GM18519 (cell line): ENCODE measurements at regions not wholly inside any gene's neighbourhood (a gene's known extent, or its start where the extent isn't known, plus 50 kb on each side); places are given as distances from the start of the nearest gene placed in this dataset.

Source experiments
- ATAC-seq: cut with Tn5 transposase; IDR thresholded peaks from one replicate; pipeline ENCODE4 v1.9.1; 2021; ENCODE audit warnings: mild to moderate bottlenecking, moderate library complexity; ENCODE audit not compliant: unreplicated experiment, low FRiP score

- no peak for ATAC-seq
Observed at GRCh38 chr10:88104223-88104622, 240.8 kb downstream of the PTEN start.

GRCh38 chr10:88106366-88106765, 242.9 kb downstream of the PTEN start:
- ATAC-seq = no peak

- ATAC-seq = no peak
Observed at GRCh38 chr10:88107296-88108097, 244.1 kb downstream of the PTEN start.

GRCh38 chr10:88108115-88108610, 244.7 kb downstream of the PTEN start:
- ATAC-seq = no peak

GRCh38 chr10:88110355-88110754, 246.9 kb downstream of the PTEN start:
- ATAC-seq = no peak

GRCh38 chr10:88110822-88111221, 247.4 kb downstream of the PTEN start:
- no peak for ATAC-seq

- ATAC-seq = no peak
Observed at GRCh38 chr10:88111294-88111693, 247.9 kb downstream of the PTEN start.

- ATAC-seq = no peak
Observed at GRCh38 chr10:88113232-88113631, 249.8 kb downstream of the PTEN start.

GRCh38 chr10:88113657-88114272, 250.3 kb downstream of the PTEN start:
- ATAC-seq = no peak

GRCh38 chr10:88114368-88114767, 250.9 kb downstream of the PTEN start:
- no peak for ATAC-seq

- ATAC-seq = no peak
Observed at GRCh38 chr10:88115407-88115806, 252.0 kb downstream of the PTEN start.

- ATAC-seq = no peak
Observed at GRCh38 chr10:88115968-88116367, 252.5 kb downstream of the PTEN start.

- no peak for ATAC-seq
Observed at GRCh38 chr10:88116481-88116880, 253.1 kb downstream of the PTEN start.

GRCh38 chr10:88116971-88117626, 253.7 kb downstream of the PTEN start:
- ATAC-seq = no peak

- no peak for ATAC-seq
Observed at GRCh38 chr10:88117869-88118632, 254.6 kb downstream of the PTEN start.

GRCh38 chr10:88118729-88119128, 255.3 kb downstream of the PTEN start:
- ATAC-seq = no peak

GRCh38 chr10:88119160-88119559, 255.7 kb downstream of the PTEN start:
- ATAC-seq = no peak

- no peak for ATAC-seq
Observed at GRCh38 chr10:88120075-88120474, 256.6 kb downstream of the PTEN start.

- ATAC-seq = no peak
Observed at GRCh38 chr10:88120599-88121333, 257.3 kb downstream of the PTEN start.

GRCh38 chr10:88121361-88121760, 257.9 kb downstream of the PTEN start:
- no peak for ATAC-seq
